Heart left ventricle (tissue), 13 donors: ENCODE measurements at regions not wholly inside any gene's neighbourhood (a gene's known extent, or its start where the extent isn't known, plus 50 kb on each side); places are given as distances from the start of the nearest gene placed in this dataset.

Source experiments
- CTCF ChIP-seq, 12 donors: fragments of 200-600 bp; sonication (generic) in 4 of 12; IDR thresholded peaks; one replicate each; pipeline versions ENCODE4 v1.5.0 to v1.8.0; 2018 to 2022; ENCODE audit warnings: antibody characterized with exemption in 12 of 12, mild to moderate bottlenecking in 5 of 12
- POLR2A ChIP-seq, 2 donors: fragments of 450-650 bp; IDR thresholded peaks; one replicate each; pipeline ENCODE4 v1.6.1; 2017; ENCODE audit warnings: antibody characterized with exemption in 2 of 2, mild to moderate bottlenecking in 2 of 2, moderate library complexity in 2 of 2
- donor health status: ischemic (EF 13 %, LVEDD 7.1; RV severe dilation, severe dysfunction).
- donor health status: DM: no; HTN: yes; CAD: no.
- donor health status: DM: no; HTN: no; CAD: no.
- donor health status: ischemic (EF 25% LVEDD 6.9; RV normal size, moderate dysfunction).
- donor health status: ischemic (EF 25% LVEDD 5.7; RV mildly dilated, moderate dysfunction).
- donor health status: ischemic (EF 35%, LVEDD 5.7; RV mildly dilated, moderate dysfunction).
- donor health status: nonischemic (EF 11% LVEDD 7.7; RV severe dilation, severe dysfunction).
- donor health status: DM: yes; HTN: yes; CAD: no.
- donor health status: PGD.
- donor health status: ischemic (EF 29% LVEDD 5.4; RV normal size, mild dysfunction).
- donor health status: nonischemic (EF 23%, LVEDD 6.1; RV moderate dilation, normal function).

- TF ChIP-seq CTCF (IDR thresholded peaks at IDR 0.05) (no peak), POLR2A (IDR thresholded peaks at IDR 0.05) (no peak)
These were observed 87.7 kb upstream of the DYNAP start for GRCh38 chr18:54503131-54503894.
